GM13977 (cell line): ENCODE measurements at regions not wholly inside any gene's neighbourhood (a gene's known extent, or its start where the extent isn't known, plus 50 kb on each side); places are given as distances from the start of the nearest gene placed in this dataset.

Source experiments
- DNase-seq: peaks from one replicate; pipeline ENCODE4 v3.0.0; 2012; ENCODE audit warnings: low spot score
- in situ Hi-C: fragments of 300-500 bp; cut with MboI; formaldehyde crosslinking; loops from one replicate; pipeline ENCODE4 v1.12.0; 2022; ENCODE audit warnings: low sequenced_read_pairs, low pct_unique_long_range_greater_than_20kb, mixed read lengths, inconsistent platforms; ENCODE audit not compliant: unreplicated experiment
- TF ChIP-seq, protein P1 (sequence below): IDR thresholded peaks from 2 replicates; pipeline ENCODE4 v1.5.1; 2012; ENCODE audit warnings: mild to moderate bottlenecking, control low read depth; ENCODE audit not compliant: insufficient read depth; ENCODE audit errors: extremely low read depth, missing control alignments

DNA sequence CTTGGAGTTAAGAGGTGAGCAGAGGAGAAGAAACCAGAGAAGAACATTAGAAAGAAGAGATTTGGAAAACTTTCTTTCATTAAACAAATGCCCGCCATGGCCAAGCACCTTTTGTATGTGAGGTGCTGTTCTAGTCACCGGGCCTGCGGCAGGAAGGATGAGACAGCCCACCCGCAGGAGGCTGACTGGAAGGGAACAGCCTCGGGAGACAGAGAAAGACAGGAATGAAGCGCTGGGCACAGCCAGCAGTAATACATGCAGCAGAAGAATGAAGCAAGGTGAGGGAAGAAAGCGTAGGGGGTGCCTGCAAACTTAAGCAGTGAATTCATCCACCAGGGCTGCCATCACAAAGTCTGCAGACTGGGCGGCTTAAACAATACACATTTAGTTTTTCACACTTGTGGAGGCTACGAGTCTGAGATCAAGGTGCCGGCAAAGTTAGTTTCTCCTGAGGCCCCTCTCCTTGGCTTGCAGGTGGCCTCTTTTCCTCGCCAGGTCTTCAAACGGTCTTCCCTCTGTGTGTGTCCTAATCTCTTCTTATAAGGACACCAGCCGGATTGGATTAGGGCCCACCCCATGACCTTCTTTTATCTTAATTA, 188.1 kb downstream of the PSMG1 start:
- no peak for DNase-seq
- in situ Hi-C loops, result no loop called here
- TF ChIP-seq, protein P1, sequence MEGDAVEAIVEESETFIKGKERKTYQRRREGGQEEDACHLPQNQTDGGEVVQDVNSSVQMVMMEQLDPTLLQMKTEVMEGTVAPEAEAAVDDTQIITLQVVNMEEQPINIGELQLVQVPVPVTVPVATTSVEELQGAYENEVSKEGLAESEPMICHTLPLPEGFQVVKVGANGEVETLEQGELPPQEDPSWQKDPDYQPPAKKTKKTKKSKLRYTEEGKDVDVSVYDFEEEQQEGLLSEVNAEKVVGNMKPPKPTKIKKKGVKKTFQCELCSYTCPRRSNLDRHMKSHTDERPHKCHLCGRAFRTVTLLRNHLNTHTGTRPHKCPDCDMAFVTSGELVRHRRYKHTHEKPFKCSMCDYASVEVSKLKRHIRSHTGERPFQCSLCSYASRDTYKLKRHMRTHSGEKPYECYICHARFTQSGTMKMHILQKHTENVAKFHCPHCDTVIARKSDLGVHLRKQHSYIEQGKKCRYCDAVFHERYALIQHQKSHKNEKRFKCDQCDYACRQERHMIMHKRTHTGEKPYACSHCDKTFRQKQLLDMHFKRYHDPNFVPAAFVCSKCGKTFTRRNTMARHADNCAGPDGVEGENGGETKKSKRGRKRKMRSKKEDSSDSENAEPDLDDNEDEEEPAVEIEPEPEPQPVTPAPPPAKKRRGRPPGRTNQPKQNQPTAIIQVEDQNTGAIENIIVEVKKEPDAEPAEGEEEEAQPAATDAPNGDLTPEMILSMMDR, result no peak

- in situ Hi-C loops, result no loop called here
- no peak for DNase-seq
- TF ChIP-seq, protein P1, result no peak
Measured at GRCh38 chr21:38994042-38994441, 188.3 kb downstream of the ETS2 start.

- DNase-seq, result no peak
- TF ChIP-seq, protein P1, result no peak
- in situ Hi-C loops, result no loop called here
Measured at GRCh38 chr21:38993561-38993960, 187.8 kb downstream of the ETS2 start.

DNA sequence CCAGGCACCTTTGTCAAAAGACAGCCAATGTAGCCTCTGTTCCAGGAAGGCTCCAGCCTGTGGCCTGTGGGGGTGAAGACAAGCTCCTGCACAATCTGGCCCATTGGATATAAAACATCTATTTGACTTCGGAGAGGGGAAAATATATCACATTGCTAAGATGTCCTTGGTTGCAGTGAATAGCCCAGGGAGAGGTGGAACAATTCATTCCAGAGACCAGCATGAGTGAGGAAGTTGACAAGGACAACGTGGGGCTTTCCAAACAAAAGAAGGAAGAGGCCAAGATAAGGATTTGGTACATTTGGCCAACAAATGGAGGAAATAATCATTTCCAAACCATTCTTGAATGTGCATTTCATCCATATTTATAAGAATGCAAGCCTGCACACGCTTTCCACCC, 187.0 kb downstream of the ETS2 start:
- no peak for DNase-seq
- in situ Hi-C loops, result no loop called here
- TF ChIP-seq, protein P1, result no peak

GRCh38 chr21:38990424-38990794, 184.7 kb downstream of the ETS2 start:
- no peak for DNase-seq
- TF ChIP-seq, protein P1, result no peak
- in situ Hi-C loops, result no loop called here

GRCh38 chr21:38989745-38990423, 184.2 kb downstream of the ETS2 start:
- in situ Hi-C loops, result no loop called here
- TF ChIP-seq, protein P1, result no peak
- no peak for DNase-seq

- no peak for DNase-seq
- in situ Hi-C loops, result no loop called here
Measured at GRCh38 chr21:38989379-38989744, 183.6 kb downstream of the ETS2 start.

More at GRCh38 chr21:38989379-38989744, 183.6 kb downstream of the ETS2 start:
- TF ChIP-seq, protein P1, result no peak
